Parathyroid adenoma (tissue), 2 donors: ENCODE measurements at regions not wholly inside any gene's neighbourhood (a gene's known extent, or its start where the extent isn't known, plus 50 kb on each side); places are given as distances from the start of the nearest gene placed in this dataset.

Experiments
- H2AFZ ChIP-seq: fragments of 300-600 bp; sonication (generic); one replicate; pipeline ENCODE4 v1.7.0; 2017; ENCODE audit warnings: antibody characterized with exemption, mild to moderate bottlenecking
- H3K27ac ChIP-seq: fragments of 300-600 bp; sonication (generic); one replicate; pipeline ENCODE4 v1.7.0; 2017
- H3K27me3 ChIP-seq: fragments of 300-600 bp; sonication (generic); one replicate; pipeline ENCODE4 v1.7.0; 2017; ENCODE audit warnings: low read length; ENCODE audit not compliant: control insufficient read depth, insufficient read depth
- H3K36me3 ChIP-seq: fragments of 300-600 bp; sonication (generic); one replicate; pipeline ENCODE4 v1.7.0; 2017; ENCODE audit warnings: low read length; ENCODE audit not compliant: control insufficient read depth, insufficient read depth
- H3K4me1 ChIP-seq: fragments of 300-600 bp; sonication (generic); one replicate; pipeline ENCODE4 v1.7.0; 2017; ENCODE audit warnings: control low read depth
- H3K4me2 ChIP-seq: fragments of 300-600 bp; sonication (generic); one replicate; pipeline ENCODE4 v1.7.0; 2017; ENCODE audit warnings: low read length
- H3K4me3 ChIP-seq: fragments of 300-600 bp; sonication (generic); one replicate; pipeline ENCODE4 v1.7.0; 2017; ENCODE audit warnings: low read depth, low read length
- H3K79me2 ChIP-seq: fragments of 300-600 bp; sonication (generic); one replicate; pipeline ENCODE4 v1.7.0; 2017; ENCODE audit warnings: control low read depth
- H3K9ac ChIP-seq: fragments of 300-600 bp; sonication (generic); one replicate; pipeline ENCODE4 v1.7.0; 2017; ENCODE audit warnings: mild to moderate bottlenecking
- H3K9me3 ChIP-seq: fragments of 300-600 bp; sonication (generic); one replicate; pipeline ENCODE4 v1.7.0; 2017; ENCODE audit warnings: low read length; ENCODE audit not compliant: control insufficient read depth
- TF ChIP-seq, protein P1 (sequence below): fragments of 300-600 bp; sonication (generic); IDR thresholded peaks from one replicate; pipeline ENCODE4 v1.7.0; 2017; ENCODE audit warnings: antibody characterized with exemption, mild to moderate bottlenecking
- donor health status: primary hyperparathyroidism.

DNA sequence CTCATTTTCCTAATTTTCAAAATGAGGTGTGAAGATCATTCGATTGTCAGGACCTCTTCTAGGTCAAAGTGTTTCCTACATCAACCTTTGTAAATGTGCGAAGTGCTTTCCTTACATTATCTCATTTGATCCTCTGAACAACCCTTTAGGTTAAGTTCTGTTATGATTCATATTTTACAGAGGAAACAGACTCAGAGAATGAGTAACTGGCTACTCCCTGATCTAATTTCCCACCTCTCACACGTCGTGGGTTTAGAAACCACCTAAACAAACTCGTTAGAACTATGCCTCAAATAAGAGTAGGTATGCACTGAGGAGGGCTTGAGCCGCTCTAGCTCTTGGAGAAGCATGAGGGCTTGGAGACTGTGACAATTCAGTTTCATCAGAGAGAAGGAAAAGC, 148.6 kb downstream of the CD47 start:
- Histone ChIP-seq H2AFZ (no peak overlapping the region), H3K4me3 (no peak overlapping the region), H3K27me3 (no peaks in the 10 kb centered on the region), H3K79me2 (no peaks in the 10 kb centered on the region), H3K36me3 (no peaks in the 10 kb centered on the region), H3K9me3 (no peaks in the 10 kb centered on the region), H3K9ac (no peak overlapping the region), H3K27ac (no peak overlapping the region), H3K4me1 (no peaks in the 10 kb centered on the region), H3K4me2 (no peak overlapping the region)
- TF ChIP-seq, protein P1, sequence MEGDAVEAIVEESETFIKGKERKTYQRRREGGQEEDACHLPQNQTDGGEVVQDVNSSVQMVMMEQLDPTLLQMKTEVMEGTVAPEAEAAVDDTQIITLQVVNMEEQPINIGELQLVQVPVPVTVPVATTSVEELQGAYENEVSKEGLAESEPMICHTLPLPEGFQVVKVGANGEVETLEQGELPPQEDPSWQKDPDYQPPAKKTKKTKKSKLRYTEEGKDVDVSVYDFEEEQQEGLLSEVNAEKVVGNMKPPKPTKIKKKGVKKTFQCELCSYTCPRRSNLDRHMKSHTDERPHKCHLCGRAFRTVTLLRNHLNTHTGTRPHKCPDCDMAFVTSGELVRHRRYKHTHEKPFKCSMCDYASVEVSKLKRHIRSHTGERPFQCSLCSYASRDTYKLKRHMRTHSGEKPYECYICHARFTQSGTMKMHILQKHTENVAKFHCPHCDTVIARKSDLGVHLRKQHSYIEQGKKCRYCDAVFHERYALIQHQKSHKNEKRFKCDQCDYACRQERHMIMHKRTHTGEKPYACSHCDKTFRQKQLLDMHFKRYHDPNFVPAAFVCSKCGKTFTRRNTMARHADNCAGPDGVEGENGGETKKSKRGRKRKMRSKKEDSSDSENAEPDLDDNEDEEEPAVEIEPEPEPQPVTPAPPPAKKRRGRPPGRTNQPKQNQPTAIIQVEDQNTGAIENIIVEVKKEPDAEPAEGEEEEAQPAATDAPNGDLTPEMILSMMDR, result no peak

DNA sequence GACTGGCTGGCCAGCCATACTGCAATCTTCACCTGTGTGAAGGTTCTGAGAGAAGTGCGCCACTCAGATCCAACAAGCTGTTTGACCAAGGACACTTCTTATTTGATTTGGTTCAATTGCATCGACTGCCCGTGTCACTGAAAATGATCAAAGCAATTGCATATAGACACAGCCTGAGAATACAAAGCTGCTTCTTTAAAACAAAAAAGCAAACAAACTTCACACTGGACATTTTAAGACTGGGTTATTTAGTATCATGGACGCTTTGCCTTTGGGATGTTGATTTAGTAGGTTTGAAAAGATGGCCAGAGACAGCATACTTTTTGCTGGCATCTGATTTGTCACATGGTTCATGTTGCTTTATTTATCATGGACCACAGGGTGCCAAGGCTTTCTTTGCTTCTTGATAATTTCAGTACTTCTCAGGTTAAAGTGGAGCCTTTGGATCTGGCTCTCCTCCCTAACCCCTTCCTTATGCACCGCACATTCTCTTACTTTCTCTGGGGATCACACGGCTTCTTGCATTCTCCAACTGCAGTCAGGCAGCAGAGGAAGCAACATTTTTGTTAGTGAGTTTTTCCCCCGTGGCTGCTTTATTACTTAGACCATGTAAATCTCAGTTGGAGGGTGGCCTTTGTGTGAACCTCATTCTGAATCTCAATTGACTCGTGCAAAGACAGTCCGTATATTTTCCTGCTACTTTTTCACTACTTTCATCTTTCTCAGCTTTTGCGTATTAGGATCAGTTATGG, 151.0 kb downstream of the CD47 start:
- Histone ChIP-seq H2AFZ (no peak overlapping the region), H3K9ac (no peak overlapping the region), H3K4me2 (no peak overlapping the region), H3K36me3 (no peaks in the 10 kb centered on the region), H3K79me2 (no peaks in the 10 kb centered on the region), H3K4me1 (no peaks in the 10 kb centered on the region), H3K9me3 (no peaks in the 10 kb centered on the region), H3K27me3 (no peaks in the 10 kb centered on the region), H3K27ac (no peak overlapping the region), H3K4me3 (no peak overlapping the region)
- TF ChIP-seq, protein P1, result no peak

DNA sequence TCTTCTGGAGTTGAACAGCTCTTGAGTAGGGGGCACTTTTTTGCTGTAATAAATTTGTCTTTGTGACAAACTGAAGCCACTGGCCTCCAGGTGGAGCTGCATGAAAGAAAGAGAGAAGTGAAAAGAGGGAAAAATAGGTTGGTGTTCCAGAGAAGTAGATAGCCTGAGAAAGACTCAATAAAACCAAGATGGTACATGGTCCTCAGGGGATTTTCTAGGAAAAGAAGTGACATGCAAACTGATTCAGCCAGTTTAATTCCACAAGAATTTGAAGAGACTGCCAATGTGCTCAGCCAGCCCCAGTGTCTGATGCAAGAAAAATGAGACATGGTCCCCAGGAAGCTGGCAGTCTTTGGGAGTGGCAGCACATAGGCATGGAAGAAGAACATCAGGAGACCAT, 152.7 kb downstream of the CD47 start:
- Histone ChIP-seq H3K79me2 (no peaks in the 10 kb centered on the region), H3K27ac (no peak overlapping the region), H3K9ac (no peak overlapping the region), H3K36me3 (no peaks in the 10 kb centered on the region), H3K4me1 (no peaks in the 10 kb centered on the region), H3K27me3 (no peaks in the 10 kb centered on the region), H2AFZ (no peak overlapping the region), H3K4me3 (no peak overlapping the region), H3K9me3 (no peaks in the 10 kb centered on the region), H3K4me2 (no peak overlapping the region)
- TF ChIP-seq, protein P1, result peak; percentile 41

DNA sequence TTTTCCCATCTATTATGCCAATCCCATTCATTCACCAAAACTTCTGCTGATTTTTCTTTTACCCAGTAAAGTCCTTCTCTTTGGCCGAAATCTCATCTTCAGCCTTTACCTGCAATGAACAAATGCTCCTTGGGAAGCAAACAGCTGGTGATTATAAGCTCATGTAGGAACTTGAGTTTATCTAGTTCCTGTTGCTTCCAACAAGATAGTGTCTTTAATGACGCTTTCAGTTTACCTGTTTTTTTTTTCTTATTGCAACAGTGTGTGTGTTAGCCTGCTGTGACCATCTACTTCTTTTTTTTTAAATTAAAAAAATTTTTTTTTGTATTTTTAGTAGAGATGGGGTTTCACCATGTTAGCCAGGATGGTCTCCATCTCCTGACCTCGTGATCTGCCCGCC, 156.0 kb downstream of the CD47 start:
- H3K4me3 ChIP-seq, result no peak overlapping the region
- H3K27me3 ChIP-seq, result no peaks in the 10 kb centered on the region
- H3K4me1 ChIP-seq, result no peaks in the 10 kb centered on the region
- no peak overlapping the region for H3K4me2 ChIP-seq
- no peak overlapping the region for H2AFZ ChIP-seq
- H3K9ac ChIP-seq, result no peak overlapping the region
- no peaks in the 10 kb centered on the region for H3K36me3 ChIP-seq
- no peaks in the 10 kb centered on the region for H3K9me3 ChIP-seq
- TF ChIP-seq, protein P1, result no peak
- H3K79me2 ChIP-seq, result no peaks in the 10 kb centered on the region
- no peak overlapping the region for H3K27ac ChIP-seq

DNA sequence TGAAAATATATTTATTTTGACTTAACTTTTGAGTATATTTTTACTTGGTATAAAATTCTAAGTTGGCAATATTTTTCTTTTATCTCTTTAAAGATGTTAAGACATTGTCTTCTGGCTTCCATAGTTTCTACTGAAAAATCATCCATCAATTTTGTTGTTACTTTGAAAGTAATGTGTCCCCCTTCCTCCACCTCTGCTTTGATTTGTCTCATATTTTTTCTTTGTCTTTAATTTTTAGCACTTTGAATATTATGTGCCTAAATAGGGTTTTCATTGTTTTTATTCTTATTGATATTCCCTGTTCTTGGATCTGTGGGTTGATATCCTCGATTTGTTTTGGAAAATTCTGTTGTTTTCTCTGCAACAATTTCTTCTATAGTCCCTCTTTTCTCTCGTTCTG, 157.4 kb downstream of the CD47 start:
- Histone ChIP-seq H3K9ac (no peak overlapping the region), H3K36me3 (no peaks in the 10 kb centered on the region), H3K9me3 (no peaks in the 10 kb centered on the region), H2AFZ (no peak overlapping the region), H3K4me1 (no peaks in the 10 kb centered on the region), H3K4me3 (no peak overlapping the region), H3K27me3 (no peaks in the 10 kb centered on the region), H3K4me2 (no peak overlapping the region), H3K27ac (no peak overlapping the region), H3K79me2 (no peaks in the 10 kb centered on the region)
- TF ChIP-seq, protein P1, result no peak
